MM.1S (cell line): ENCODE measurements at regions not wholly inside any gene's neighbourhood (a gene's known extent, or its start where the extent isn't known, plus 50 kb on each side); places are given as distances from the start of the nearest gene placed in this dataset.

Source experiments
- DNase-seq: peaks from one replicate; pipeline ENCODE4 v3.0.0-alpha.2; 2015
- H2AFZ ChIP-seq: fragments of 300-600 bp; sonication (generic); 2 replicates; pipeline ENCODE4 v1.6.0; 2016; ENCODE audit warnings: antibody characterized with exemption, low read length
- H3F3A ChIP-seq: fragments of 300-600 bp; sonication (generic); 2 replicates; pipeline ENCODE4 v1.6.1; 2016; ENCODE audit warnings: mild to moderate bottlenecking, antibody characterized with exemption, low read length, moderate library complexity, mixed read lengths; ENCODE audit not compliant: insufficient read depth
- H3K27ac ChIP-seq: fragments of 300-600 bp; sonication (generic); 2 replicates; pipeline ENCODE4 v1.5.1; 2016; ENCODE audit warnings: mild to moderate bottlenecking, low read length
- H3K27me3 ChIP-seq: fragments of 300-600 bp; sonication (generic); replicated peaks from 2 replicates; pipeline ENCODE4 v1.6.0; 2016; ENCODE audit warnings: low read length; ENCODE audit not compliant: insufficient read depth
- H3K36me3 ChIP-seq: fragments of 300-600 bp; sonication (generic); replicated peaks from 2 replicates; pipeline ENCODE4 v1.6.1; 2016; ENCODE audit warnings: mild to moderate bottlenecking, low read length, mixed read lengths; ENCODE audit not compliant: insufficient read depth
- H3K4me1 ChIP-seq: fragments of 300-600 bp; sonication (generic); 2 replicates; pipeline ENCODE4 v1.6.1; 2016; ENCODE audit warnings: low read length, mixed read lengths
- H3K4me2 ChIP-seq: fragments of 300-600 bp; sonication (generic); 2 replicates; pipeline ENCODE4 v1.6.0; 2016; ENCODE audit warnings: low read depth, low read length
- H3K4me3 ChIP-seq: fragments of 300-600 bp; sonication (generic); 2 replicates; pipeline ENCODE4 v1.5.1; 2016; ENCODE audit warnings: low read length, mixed read lengths
- H3K79me2 ChIP-seq: fragments of 300-600 bp; sonication (generic); 2 replicates; pipeline ENCODE4 v1.6.1; 2016; ENCODE audit warnings: mixed run types, low read length, mixed read lengths
- H3K9ac ChIP-seq: fragments of 300-600 bp; sonication (generic); 2 replicates; pipeline ENCODE4 v1.6.1; 2016; ENCODE audit warnings: low read length, mixed read lengths
- H3K9me2 ChIP-seq: fragments of 300-600 bp; sonication (generic); replicated peaks from 2 replicates; pipeline ENCODE4 v1.6.1; 2016; ENCODE audit warnings: mild to moderate bottlenecking, low read length, mixed read lengths; ENCODE audit not compliant: insufficient read depth
- H3K9me3 ChIP-seq: fragments of 300-600 bp; sonication (generic); replicated peaks from 2 replicates; pipeline ENCODE4 v1.6.1; 2016; ENCODE audit warnings: mild to moderate bottlenecking, low read length, mixed read lengths; ENCODE audit not compliant: insufficient read depth
- H4K20me1 ChIP-seq: fragments of 300-600 bp; sonication (generic); 2 replicates; pipeline ENCODE4 v1.6.1; 2016; ENCODE audit warnings: mild to moderate bottlenecking, low read length, moderate library complexity, mixed read lengths; ENCODE audit not compliant: insufficient read depth
- EZH2 ChIP-seq: fragments of 300-600 bp; sonication (generic); optimal IDR thresholded peaks from 2 replicates; pipeline ENCODE3; 2017; ENCODE audit warnings: low read depth, mild to moderate bottlenecking, antibody characterized with exemption, low read length, mixed read lengths
- EZH2phosphoT487 ChIP-seq: fragments of 300-600 bp; sonication (generic); IDR thresholded peaks from 2 replicates; pipeline ENCODE4 v1.6.1; 2018; ENCODE audit warnings: antibody characterized with exemption, low read length
- TF ChIP-seq, protein P1 (sequence below): fragments of 300-600 bp; sonication (generic); IDR thresholded peaks from 2 replicates; pipeline ENCODE4 v1.5.1; 2016; ENCODE audit warnings: antibody characterized with exemption, low read length, mixed read lengths

DNA sequence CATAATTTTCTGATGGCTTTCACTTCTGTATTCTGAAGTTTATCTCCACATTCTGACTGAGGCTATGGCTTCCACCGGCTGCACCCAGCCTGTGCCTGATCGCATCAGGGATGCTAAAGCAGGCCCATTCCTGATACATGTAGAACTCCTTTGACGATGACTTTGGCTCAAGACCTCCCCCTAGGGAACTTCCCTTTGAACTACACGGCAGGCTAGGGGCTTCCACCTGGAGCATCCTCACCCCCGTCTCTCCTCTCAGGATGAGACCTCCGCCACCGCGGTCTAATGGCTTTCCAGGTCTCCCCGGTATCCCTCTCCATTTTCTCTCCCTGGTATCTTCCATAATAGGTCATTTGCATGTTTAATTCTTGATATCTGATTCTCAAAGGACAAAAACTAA, 214.9 kb upstream of the CHST9 start:
- no peaks in the 10 kb centered on the region for H3K27me3 ChIP-seq
- no peaks in the 10 kb centered on the region for H4K20me1 ChIP-seq
- no peaks in the 10 kb centered on the region for H3F3A ChIP-seq
- no peaks in the 10 kb centered on the region for H3K79me2 ChIP-seq
- no peak overlapping the region for H3K4me3 ChIP-seq
- H3K9me3 ChIP-seq, result no peaks in the 10 kb centered on the region
- H3K4me1 ChIP-seq, result no peaks in the 10 kb centered on the region
- H3K9ac ChIP-seq, result no peak overlapping the region
- H3K36me3 ChIP-seq, result no peaks in the 10 kb centered on the region
- H2AFZ ChIP-seq, result no peak overlapping the region
- no peak overlapping the region for H3K4me2 ChIP-seq
- no peaks in the 10 kb centered on the region for H3K9me2 ChIP-seq
- DNase-seq, result no peak
- H3K27ac ChIP-seq, result no peak overlapping the region
- TF ChIP-seq EZH2, result no peak
- no peak for TF ChIP-seq EZH2phosphoT487
- TF ChIP-seq, protein P1, sequence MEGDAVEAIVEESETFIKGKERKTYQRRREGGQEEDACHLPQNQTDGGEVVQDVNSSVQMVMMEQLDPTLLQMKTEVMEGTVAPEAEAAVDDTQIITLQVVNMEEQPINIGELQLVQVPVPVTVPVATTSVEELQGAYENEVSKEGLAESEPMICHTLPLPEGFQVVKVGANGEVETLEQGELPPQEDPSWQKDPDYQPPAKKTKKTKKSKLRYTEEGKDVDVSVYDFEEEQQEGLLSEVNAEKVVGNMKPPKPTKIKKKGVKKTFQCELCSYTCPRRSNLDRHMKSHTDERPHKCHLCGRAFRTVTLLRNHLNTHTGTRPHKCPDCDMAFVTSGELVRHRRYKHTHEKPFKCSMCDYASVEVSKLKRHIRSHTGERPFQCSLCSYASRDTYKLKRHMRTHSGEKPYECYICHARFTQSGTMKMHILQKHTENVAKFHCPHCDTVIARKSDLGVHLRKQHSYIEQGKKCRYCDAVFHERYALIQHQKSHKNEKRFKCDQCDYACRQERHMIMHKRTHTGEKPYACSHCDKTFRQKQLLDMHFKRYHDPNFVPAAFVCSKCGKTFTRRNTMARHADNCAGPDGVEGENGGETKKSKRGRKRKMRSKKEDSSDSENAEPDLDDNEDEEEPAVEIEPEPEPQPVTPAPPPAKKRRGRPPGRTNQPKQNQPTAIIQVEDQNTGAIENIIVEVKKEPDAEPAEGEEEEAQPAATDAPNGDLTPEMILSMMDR, result no peak

DNA sequence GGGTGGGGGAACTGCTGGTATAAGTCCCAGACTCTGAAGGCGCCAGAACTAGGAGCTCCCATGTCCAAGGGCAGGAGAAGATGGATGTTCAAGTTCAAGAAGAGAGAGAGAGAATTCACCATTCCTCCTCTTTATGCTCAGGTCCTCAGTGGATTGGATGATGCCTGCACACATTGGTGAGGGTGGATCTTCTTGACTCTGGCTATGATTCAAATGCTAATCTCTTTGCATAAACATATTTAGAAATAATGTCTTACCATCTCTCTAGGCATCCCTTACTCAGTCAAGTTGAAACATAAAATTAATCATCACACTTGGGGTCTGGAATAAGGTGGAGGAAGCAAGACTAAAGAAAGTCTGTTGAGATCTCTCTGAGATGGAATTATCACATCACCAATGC, 210.6 kb upstream of the CHST9 start:
- H3K4me2 ChIP-seq, result no peak overlapping the region
- H3K9me2 ChIP-seq, result no peaks in the 10 kb centered on the region
- H3K27me3 ChIP-seq, result no peaks in the 10 kb centered on the region
- H3K9me3 ChIP-seq, result no peaks in the 10 kb centered on the region
- H3K4me3 ChIP-seq, result no peak overlapping the region
- no peaks in the 10 kb centered on the region for H3K79me2 ChIP-seq
- no peaks in the 10 kb centered on the region for H3K36me3 ChIP-seq
- TF ChIP-seq EZH2phosphoT487 (no peak), EZH2 (no peak)
- TF ChIP-seq, protein P1, result no peak
- H3K27ac ChIP-seq, result no peak overlapping the region
- H3K9ac ChIP-seq, result no peak overlapping the region
- no peak overlapping the region for H2AFZ ChIP-seq
- H3F3A ChIP-seq, result no peaks in the 10 kb centered on the region
- no peaks in the 10 kb centered on the region for H4K20me1 ChIP-seq
- no peaks in the 10 kb centered on the region for H3K4me1 ChIP-seq
- DNase-seq, result no peak

DNA sequence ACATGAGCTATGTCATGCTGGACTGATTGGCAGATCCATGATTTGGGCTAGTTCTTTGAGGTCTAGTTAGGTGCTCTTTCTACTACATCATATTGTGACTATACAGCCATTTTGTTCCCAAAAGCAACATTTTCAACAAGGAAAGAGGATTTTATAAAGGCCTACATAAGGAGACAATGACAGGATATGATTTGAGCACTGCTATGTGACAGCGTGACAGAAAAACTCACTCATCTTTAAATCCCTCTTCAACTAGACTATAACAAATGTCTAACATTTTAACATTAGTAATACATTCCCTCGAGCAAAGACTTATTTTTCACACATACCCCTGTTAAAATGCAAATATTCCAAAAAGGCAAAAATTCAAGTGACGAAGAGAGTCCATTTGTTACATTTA, 209.6 kb upstream of the CHST9 start:
- Histone ChIP-seq H3K9me3 (no peaks in the 10 kb centered on the region), H3K79me2 (no peaks in the 10 kb centered on the region), H3K4me2 (no peak overlapping the region), H3K27me3 (no peaks in the 10 kb centered on the region), H3K9ac (no peak overlapping the region), H3F3A (no peaks in the 10 kb centered on the region), H3K4me3 (no peak overlapping the region), H3K27ac (no peak overlapping the region), H4K20me1 (no peaks in the 10 kb centered on the region), H3K9me2 (no peaks in the 10 kb centered on the region), H2AFZ (no peak overlapping the region), H3K36me3 (no peaks in the 10 kb centered on the region), H3K4me1 (no peaks in the 10 kb centered on the region)
- no peak for DNase-seq
- TF ChIP-seq EZH2phosphoT487 (no peak), EZH2 (no peak)
- TF ChIP-seq, protein P1, result no peak
